HG03469 (cell line): ENCODE measurements at regions not wholly inside any gene's neighbourhood (a gene's known extent, or its start where the extent isn't known, plus 50 kb on each side); places are given as distances from the start of the nearest gene placed in this dataset.

Experiments
- ATAC-seq: cut with Tn5 transposase; IDR thresholded peaks from one replicate; pipeline ENCODE4 v1.9.1; 2021; ENCODE audit warnings: mild to moderate bottlenecking, moderate library complexity, moderate number of reproducible peaks; ENCODE audit not compliant: unreplicated experiment

DNA sequence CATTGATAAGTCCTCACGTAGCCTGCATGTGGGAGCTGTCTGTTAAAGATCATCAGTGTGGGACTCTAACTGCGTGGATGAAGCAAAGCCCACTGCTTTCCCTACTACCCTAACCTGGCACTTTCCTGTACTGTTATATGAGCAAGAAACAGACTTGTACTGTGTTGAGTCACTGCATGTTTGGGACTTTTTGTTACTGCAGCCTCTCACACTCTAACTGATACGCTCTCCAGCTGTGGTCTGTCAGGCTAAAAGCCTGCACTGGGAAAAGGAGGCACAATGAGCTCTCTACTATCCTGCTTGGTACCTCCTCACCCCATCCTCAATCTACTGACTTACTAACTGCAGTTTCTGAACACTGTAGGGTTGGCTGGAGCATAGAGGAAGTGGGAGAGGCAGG lies 93.7 kb upstream of the PLET1 start:
- ATAC-seq, result no peak

DNA sequence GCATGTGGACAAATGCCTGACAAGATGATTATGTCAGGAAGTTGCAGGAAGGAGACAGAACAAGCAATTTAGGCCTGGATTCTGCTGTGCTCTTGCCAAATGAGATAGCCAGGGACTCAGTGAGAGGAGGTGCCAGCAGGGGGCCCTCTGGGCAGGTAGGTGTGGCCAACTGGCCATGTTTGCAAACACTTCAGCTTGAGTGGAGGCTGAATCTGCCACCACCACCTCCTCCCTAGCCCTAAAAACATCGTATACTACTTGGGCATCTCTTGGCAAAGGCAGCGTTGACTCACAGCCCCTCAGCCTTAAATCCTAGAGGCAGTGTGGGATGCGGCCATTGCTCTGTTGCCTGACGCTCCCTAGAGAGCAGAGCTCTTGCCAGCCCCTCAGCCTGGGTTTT lies 95.1 kb upstream of the PLET1 start:
- no peak for ATAC-seq

DNA sequence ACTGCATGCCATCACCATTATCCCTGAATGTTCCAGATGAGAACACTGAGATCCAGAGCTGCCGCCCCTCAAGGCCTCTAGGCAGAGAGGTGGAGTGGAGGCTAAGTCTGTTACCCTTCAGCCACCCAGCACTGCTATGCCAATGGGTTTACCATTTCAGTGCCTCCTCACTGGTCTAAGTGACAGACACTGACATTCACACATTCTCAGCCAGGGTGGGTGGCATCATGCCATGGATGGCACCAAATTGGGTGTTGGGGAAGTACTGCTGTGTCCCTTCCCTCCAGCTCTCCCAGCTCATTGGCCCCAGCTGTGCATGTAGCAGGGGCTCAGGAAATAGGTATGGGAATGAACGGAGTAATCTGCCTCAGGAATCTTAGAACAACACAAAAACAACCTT lies 96.8 kb upstream of the PLET1 start:
- no peak for ATAC-seq

DNA sequence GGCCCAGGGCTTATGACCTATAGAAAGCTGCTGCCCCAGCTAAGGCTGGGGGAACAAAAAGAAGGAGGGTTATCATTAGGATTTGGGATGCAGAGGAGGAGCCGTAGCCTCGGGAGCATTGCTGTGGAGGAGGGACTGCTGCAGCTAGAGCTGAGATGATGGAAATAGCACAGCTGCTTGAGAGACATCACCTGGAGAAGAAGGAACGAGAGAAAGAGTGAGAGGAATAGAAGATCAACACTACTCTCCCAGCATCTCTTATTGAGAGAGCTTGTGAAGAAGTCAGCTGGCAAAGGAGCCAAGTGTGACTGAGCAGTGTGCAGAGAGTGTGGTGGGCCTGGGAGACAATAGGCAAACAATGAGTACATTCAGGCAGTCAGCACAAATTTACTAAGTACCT lies 100.7 kb upstream of the PLET1 start:
- ATAC-seq, result no peak

DNA sequence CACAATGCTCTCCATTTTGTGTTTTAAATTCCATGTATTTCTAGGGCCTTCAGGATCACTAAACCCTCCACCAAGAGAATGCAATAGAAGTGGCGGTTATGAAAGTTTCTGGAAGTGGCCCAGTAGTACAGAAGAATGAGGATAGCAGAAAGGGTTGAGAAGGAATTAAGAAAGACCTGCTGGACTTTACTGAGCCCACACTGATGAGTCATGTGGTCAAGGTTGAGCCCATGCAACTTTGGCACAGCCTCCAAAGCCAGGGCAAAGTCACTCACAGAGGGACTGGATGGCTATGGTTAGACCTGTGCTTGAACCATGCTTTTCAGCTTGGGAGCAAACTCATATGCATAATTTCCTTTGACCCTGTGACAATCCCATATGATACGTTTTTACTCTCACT lies 102.9 kb upstream of the PLET1 start:
- no peak for ATAC-seq

DNA sequence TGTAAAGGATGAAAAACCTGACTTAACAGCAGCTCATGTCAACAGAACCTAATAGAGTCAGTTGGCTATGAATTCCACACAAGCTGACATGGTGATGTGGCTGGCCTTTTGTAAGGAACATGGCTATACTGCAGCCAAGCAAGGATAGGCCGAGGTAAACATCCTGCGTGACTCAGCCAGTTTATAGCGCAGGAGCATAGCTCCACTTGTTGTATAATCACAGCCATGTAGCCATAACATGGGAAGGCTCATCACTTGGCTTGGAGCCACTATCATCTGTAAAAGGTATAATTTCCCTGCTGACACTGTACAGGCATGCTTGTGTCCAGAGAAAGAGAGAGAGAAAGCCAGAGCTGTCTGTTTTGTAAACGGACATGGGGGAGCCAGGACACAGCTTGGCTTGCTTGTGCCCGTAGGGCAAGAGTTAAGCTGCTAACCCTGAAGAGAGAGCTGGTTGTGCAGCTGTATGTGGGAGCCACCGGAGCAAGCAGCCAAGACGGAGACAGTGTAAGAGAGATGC lies 104.4 kb upstream of the PLET1 start:
- no peak for ATAC-seq

DNA sequence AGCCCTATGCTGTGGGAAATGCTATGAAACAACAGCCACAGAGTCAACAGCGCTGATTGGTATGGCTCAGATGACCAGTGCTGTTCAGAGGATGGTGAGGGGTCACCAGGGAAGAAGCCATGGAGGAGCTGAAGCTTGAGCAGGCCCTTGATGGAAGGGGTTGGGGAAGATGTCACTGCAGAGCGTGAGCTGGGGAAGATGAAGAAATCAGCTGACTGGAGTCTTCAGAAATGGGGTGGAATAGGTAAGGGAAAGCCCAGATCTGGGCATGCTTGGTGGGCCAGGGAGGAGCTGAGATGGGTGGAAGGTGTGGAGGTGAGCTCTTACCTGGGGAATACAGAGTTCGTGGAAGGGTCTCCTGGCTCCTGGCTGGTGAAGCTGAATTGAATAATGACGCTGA lies 105.4 kb upstream of the PLET1 start:
- no peak for ATAC-seq

DNA sequence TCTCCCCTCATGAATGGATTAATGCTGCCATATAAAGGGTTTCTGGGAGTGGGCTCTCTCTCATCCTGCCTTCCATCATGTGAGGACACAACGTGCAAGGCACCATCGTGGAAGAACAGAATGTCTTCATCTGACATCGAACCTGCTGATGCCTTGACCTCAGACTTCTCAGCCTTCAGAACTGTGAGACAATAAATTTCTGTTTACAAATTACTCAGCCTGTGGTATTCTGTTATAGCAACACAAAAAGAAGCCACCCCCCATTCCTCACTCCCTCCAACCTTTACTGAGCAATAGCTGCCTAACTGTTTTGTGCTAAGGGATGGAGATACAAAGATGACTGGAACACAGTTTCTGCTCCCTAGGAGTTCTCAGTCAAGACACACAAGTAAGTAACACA lies 106.1 kb upstream of the PLET1 start:
- ATAC-seq, result no peak

DNA sequence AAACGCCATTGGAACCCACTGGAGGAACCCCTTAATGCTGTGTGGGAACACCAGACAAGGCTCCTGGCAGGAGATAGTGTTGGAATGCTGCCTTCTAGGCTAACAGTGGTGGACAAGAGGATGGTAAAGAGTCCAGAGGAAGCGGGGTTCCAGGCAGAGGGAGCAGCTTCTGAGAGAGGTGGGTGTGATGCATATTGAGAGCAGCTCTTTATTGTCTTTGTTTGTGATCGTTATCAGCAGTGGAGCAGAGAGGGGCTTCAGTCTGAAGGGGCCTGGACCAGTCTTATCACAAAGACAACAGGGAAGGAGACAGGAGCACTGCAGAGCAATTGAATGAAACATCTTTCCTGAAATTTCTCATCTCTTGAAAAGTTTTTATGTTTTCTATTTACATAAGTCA lies 106.8 kb upstream of the PLET1 start:
- ATAC-seq, result no peak

DNA sequence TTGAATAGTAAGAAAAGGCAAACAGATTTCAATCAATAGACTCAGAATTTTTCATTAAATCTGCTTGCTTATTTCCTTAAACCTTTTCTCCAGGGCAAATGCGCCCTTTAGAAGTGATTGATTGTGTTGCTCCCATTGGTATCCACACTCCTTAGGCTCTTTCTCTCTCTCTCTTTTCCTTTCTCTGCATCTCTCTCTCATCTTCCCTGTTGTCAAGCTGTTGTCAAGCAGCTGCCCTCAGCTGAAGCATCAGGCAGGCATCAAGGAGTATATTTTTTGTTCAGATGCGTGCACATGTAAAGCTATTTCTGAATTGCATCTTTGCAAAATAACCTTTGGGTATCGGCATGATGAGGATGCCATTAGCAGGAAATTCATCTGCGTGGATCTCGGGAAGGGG lies 107.2 kb upstream of the PLET1 start:
- no peak for ATAC-seq

DNA sequence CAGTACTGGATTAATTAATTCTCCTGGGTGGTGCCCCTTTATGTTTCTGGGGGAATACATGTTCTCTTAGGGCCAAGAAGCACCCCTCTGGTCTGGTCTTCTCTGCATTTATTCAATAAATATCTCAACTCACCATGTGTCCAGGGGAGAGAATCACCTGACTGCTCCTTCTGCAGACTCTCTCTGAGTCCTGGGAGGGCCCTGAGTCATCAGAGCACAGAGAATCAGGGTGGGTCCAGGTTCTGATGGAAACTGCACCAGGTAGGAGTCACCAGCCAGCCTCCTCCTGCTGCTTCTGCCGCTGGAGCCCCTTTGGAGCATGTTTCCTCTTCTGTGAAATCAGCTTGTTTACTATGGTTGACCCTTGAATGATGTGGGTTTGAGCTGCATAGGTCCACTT lies 107.7 kb upstream of the PLET1 start:
- ATAC-seq, result no peak

DNA sequence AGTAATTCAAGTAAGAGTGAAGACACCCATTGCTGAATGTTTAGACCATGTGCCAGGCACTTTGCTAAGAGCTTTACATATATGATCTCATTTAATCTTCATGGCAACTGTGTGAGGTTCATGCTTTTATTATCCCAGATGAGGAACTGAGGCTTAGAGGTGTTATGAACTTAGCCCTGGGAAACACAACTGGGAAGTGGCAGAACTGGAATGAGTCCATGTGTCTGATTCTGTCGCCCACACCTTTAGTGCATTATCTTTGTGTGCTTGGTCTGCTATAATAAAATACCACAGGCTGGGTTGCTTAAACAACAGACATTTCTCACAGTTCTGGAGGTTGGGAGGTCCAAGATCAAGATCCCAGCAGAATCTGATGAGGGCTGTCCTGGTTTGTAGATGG lies 108.7 kb upstream of the PLET1 start:
- no peak for ATAC-seq

DNA sequence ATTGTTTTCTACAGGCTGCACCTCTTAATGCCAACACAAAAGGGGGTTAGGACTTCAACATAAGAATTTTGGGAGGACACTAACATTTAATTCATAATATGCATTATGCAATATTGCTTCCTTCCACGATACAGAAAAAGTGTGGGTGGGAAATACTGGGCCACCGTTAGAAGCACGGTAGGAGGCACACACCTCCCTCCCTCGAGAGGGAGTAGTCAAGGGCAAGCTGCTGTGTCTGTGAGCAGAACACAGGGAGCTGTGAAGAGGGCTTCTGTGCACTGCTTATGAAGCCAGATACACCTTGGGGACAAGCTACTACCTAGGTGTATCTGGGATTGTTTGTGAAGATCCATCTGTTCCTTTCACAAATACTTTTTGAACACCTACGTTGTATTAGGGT lies 109.3 kb upstream of the PLET1 start:
- ATAC-seq, result no peak

DNA sequence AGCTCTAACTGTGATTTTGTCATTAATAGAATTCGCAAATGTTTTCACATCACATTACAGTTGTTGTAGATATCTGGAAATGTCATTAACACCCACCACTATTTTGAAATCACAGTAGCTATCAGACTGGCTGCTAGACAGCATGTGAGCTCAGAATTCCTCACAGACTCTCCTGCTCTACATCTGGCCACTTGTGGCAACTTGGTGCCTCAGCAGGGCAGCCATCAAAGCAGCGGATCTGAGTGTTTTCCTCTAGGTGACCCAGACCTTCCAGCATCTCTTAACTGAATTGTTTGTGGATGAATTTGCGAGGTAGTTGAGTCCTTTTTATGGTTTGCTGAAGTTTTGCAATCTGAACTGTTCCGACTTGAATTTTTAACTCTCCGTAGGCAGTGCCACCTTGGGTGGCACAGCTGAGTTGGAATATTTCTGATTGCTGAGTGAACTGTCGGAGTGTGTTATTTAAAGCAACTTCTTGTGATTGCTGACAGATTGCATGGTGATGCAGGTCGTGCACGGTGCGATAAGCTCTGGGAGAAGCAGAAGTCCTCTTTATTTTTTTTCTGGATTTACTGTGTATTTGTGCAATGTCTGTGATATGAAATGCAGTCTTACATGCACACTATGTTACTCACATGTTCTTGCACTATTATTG lies 114.0 kb upstream of the PLET1 start:
- no peak for ATAC-seq

DNA sequence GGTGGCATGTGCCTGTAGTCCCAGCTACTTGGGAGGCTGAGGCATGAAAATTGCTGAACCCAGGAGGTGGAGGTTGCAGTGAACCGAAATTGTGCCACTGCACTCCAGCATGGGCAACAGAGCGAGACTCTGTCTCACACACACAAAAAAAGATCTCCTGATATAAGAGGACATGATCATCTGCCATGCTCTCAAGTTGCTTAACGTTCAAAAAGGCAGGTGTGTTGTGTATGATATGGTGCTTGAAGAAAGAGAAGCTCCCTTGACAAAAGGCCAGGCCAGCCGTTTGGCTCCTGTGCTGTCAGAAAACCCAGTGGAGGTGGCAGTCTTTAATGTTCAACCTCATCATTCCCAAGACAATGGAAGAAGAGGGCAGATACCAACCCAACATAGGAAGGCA lies 117.3 kb upstream of the PLET1 start:
- ATAC-seq, result no peak

DNA sequence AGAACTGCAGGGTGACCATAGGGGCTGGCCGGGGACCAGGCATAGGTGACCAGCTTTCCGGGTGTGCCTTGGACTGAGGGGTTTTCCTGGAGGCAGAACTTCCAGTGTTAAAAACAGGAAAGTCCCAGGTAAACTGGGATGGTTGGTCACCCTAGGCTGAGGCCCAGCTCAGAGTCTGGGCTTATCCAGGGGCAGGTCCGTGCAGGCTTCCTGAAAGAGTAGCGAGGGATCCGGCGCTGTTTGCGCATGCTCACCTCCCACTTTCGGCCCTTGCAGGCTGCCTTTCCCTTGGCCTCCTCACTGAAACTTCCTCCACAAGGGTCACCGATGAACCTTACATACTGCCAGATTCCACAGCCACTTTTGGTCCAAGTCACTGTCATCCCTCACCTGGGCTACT lies 119.8 kb upstream of the PLET1 start:
- ATAC-seq, result no peak

DNA sequence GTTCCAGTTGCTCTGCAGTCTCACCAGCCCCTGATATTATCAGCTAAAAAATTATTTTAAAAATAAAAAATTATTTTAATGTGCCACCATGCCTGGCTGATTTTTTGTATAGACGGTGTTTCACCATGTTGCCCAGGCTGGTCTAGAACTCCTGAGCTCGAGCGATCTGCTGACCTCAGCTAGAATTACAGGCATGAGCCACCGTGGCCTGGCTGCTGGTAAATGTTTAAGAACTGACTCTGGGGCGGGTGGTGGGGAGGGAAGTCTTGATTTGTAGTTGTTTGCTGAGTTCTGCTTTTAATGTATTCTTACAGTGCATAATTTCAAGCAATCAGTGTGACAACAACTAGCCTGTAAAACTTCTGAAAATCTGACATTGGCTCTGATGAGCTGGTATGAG lies 120.9 kb upstream of the PLET1 start:
- no peak for ATAC-seq

DNA sequence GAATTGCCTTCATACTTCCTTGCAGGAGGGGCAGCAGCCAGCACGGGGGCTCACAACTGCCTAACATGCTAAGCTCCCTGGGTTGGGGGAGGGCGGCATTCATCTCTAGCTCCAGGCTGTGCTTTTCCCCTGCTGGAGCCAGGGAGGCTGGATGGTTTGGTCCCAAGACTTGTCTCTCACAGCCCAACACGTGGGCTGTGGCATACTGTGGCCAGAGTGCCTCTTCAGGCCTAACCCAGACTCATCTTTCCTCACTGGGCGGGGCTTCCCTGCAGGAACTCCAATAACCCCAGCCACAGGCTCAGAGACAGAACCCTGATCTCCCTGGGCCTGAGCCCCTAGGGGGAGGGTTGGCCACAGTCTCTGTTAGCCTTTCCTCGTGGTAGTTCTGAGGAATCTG lies 121.9 kb upstream of the PLET1 start:
- ATAC-seq, result no peak

DNA sequence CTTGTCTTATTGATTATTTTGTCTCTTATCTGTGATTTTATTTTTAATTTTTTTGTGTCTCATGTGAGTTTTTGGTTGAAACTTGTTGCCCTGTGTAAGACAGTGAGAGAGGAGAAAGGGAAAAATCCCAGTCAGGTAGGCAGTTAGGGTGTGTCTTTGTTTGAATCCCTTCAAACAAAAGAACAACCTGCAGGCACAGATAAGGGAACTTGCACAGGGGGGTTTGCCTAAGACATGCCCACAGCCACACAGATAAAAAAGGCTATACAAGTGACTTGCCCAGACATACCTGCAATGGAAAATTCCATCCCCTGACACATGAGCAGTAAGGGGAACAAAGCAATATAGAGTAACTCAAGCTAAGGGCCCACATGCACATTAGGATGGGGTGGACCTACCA lies 127.8 kb upstream of the PLET1 start:
- ATAC-seq, result no peak

DNA sequence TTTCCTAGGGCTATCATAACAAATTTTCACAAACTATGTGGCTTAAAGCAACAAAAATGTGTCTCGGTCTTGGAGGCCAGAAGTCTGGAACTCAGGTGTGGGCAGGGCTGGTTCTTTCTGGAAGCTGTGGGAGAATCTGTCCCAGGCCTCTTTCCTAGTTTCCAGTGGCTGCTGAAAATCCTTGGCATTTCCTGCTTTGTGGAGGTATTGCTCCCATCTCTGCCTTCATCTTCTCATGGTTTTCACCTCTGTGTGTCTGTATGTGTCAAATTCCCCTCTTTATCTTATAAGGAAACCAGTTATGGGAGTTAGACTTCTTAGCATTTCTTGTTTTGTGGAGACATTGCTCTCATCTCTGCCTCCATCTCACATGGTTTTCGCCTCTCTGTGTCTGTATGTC lies 130.4 kb upstream of the PLET1 start:
- ATAC-seq, result no peak

DNA sequence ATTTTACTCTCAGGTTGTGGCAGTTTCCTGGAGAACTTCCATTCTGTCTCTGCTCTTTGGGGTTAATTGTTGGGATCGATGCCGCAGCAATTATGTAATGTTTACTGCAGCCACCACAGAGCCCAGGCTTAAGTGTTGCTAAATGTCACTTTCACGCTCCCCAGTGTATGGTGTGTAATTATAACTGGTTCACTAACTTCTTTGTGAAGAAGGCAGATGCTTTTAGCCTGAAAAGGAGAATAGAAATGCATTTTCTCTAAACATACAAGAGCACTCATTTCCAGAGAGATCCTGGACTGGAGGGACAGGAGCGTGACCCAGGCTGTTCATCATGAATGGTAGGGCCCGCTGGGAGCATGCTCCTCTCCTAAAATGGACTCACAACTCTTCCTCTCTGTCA lies 132.2 kb upstream of the PLET1 start:
- no peak for ATAC-seq

DNA sequence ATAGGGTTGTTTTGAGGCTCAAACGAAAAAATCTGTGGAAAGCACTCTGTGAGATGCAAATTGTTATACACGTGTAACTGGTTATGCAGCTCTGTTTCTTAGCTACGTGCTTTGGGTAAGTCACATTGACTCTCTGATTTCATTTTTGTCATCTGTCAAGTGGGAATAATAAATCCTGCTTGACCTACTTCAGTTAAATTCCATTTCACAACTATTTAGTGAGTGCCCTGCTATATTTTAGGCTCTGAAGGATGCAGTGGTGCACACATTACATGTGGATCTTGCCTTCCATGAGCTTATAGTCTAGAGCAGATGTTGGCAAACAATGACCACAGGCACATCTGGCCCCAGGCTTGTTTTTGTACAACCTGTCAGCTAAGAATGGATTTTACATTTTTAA lies 133.6 kb upstream of the PLET1 start:
- ATAC-seq, result no peak

DNA sequence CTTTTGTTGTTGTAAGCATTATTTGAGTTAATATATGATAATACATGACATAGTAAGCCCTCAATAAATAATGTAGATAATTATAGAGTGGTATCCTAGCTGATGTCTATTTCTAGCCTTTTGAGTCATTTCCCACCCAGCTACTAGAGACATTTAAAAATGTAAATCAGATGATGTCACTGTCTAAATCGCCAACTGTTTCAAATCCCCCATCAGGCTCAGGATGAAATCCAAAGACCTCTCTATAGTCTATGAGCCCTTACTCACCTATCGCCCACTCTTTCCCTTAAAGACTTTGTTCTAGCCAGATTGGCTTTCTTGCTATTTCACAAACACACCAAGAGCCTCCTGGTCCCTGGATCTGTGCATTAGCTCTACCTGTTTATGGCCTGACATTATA lies 135.4 kb upstream of the PLET1 start:
- no peak for ATAC-seq
